ENCODE measurements at regions not wholly inside any gene's neighbourhood (a gene's known extent, or its start where the extent isn't known, plus 50 kb on each side); places are given as distances from the start of the nearest gene placed in this dataset.

DNA sequence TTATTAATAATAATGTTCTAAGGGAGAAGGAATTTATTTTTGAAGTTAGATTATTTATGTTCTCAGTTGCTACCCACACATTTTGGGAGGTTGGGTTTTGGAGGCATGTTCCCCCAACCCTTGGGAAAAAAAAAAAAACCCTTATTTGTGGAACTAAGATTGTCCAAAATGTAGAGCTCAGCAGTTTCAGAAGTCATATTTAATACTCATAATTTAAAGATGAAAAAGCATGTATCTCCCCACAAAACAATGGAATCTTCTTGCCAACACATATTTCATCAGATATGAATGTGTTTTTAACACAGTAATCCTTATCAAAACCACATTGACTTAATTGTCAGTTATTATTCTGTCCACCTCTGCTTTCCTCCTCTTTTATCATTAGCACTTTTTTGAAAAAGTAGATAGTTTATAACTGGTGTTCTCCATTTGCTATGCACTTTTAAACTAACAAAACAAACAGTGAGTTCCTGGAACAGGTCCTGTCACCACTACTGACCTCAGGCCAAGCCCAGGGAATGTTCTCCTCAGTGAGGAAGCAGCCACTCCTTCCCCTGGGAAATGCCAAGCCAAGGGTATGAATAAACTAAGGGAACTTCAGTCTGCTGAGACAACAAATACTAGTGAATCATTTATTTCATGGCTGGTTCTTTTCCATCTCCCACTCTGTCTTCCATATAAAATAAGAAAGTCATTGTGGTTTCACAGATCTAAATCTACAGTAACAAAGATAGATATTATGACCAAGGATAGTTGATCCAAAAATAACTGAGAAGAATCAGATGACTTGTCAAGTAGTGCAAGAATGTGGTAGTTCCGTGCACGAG lies 414.4 kb upstream of the ALCAM start:
- TF ChIP-seq CBFB (IDR thresholded peaks at IDR 0.05; ENCODE audit: low read depth), result no peak
- TF ChIP-seq, protein P1, sequence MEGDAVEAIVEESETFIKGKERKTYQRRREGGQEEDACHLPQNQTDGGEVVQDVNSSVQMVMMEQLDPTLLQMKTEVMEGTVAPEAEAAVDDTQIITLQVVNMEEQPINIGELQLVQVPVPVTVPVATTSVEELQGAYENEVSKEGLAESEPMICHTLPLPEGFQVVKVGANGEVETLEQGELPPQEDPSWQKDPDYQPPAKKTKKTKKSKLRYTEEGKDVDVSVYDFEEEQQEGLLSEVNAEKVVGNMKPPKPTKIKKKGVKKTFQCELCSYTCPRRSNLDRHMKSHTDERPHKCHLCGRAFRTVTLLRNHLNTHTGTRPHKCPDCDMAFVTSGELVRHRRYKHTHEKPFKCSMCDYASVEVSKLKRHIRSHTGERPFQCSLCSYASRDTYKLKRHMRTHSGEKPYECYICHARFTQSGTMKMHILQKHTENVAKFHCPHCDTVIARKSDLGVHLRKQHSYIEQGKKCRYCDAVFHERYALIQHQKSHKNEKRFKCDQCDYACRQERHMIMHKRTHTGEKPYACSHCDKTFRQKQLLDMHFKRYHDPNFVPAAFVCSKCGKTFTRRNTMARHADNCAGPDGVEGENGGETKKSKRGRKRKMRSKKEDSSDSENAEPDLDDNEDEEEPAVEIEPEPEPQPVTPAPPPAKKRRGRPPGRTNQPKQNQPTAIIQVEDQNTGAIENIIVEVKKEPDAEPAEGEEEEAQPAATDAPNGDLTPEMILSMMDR (IDR thresholded peaks at IDR 0.05 in 2 of 3, conservative IDR thresholded peaks at IDR 0.05 in 1 of 3; ENCODE audit: control insufficient read depth in 2 of 3, extremely low read depth in 1 of 3, insufficient read depth in 1 of 3, low read depth in 3 of 3, low read length in 3 of 3), result no peak
- no peak for TF ChIP-seq RUNX3 (IDR thresholded peaks at IDR 0.05; ENCODE audit: low read length)
- TF ChIP-seq CEBPB (IDR thresholded peaks at IDR 0.05; ENCODE audit: borderline replicate concordance in 1 of 2, low read depth in 2 of 2, low read length in 2 of 2), result no peak
